ENCODE measurements at regions not wholly inside any gene's neighbourhood (a gene's known extent, or its start where the extent isn't known, plus 50 kb on each side); places are given as distances from the start of the nearest gene placed in this dataset.

DNA sequence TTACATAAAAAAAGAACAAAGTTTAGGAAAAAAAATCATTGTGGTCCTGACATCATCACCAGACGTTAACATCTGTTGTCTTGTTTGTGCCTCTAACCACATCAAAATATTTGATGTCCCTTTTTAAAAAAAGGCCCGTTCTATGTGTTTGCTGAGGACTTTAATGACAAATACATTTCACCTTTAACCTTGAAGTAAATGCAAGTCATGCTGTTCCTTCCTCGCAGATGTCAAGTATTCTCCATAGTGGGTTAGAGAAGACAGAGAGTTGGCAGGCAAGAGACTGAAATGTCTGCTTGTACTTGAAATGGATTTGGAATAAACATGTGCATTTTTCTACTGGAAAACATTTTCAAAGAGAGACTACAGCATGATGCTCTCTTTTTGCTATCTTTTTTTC is 134.9 kb downstream of the FGF9 start:
- Histone ChIP-seq H3K27me3 (ENCODE audit: control insufficient read depth, insufficient read depth, low read length) (no peaks in the 10 kb centered on the region), H3K4me1 (ENCODE audit: control insufficient read depth, insufficient read depth, low read length) (no peaks in the 10 kb centered on the region), H3K9me3 (ENCODE audit: control insufficient read depth, insufficient read depth, low read depth, low read length) (no peaks in the 10 kb centered on the region), H3K36me3 (ENCODE audit: control insufficient read depth, insufficient read depth, low read length) (no peaks in the 10 kb centered on the region), H3K4me3 (ENCODE audit: low read depth in 2 of 2, low read length in 2 of 2) (no peak overlapping the region), H3K27ac (ENCODE audit: low read length) (no peak overlapping the region)
- CTCF ChIA-PET = no interaction called here
- in situ Hi-C loops (cut with HindIII; ENCODE audit: low pct_unique_long_range_greater_than_20kb, low sequenced_read_pairs) (no loop called here), intact Hi-C loops (cut with micrococcal nuclease; ENCODE audit: unreplicated experiment) (no loop called here)
- POLR2A ChIA-PET = no interaction called here
- DNase-seq (ENCODE audit: low read depth, low spot score) (no peak), ATAC-seq (no peak)
- TF ChIP-seq TCF7L2 (IDR thresholded peaks at IDR 0.05; ENCODE audit: low read depth, low read length) = no peak
- TF ChIP-seq, protein P1, sequence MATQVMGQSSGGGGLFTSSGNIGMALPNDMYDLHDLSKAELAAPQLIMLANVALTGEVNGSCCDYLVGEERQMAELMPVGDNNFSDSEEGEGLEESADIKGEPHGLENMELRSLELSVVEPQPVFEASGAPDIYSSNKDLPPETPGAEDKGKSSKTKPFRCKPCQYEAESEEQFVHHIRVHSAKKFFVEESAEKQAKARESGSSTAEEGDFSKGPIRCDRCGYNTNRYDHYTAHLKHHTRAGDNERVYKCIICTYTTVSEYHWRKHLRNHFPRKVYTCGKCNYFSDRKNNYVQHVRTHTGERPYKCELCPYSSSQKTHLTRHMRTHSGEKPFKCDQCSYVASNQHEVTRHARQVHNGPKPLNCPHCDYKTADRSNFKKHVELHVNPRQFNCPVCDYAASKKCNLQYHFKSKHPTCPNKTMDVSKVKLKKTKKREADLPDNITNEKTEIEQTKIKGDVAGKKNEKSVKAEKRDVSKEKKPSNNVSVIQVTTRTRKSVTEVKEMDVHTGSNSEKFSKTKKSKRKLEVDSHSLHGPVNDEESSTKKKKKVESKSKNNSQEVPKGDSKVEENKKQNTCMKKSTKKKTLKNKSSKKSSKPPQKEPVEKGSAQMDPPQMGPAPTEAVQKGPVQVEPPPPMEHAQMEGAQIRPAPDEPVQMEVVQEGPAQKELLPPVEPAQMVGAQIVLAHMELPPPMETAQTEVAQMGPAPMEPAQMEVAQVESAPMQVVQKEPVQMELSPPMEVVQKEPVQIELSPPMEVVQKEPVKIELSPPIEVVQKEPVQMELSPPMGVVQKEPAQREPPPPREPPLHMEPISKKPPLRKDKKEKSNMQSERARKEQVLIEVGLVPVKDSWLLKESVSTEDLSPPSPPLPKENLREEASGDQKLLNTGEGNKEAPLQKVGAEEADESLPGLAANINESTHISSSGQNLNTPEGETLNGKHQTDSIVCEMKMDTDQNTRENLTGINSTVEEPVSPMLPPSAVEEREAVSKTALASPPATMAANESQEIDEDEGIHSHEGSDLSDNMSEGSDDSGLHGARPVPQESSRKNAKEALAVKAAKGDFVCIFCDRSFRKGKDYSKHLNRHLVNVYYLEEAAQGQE (IDR thresholded peaks at IDR 0.05; ENCODE audit: insufficient read depth in 1 of 2, low read depth in 2 of 2, low read length in 1 of 2) = no peak
- no peak for TF ChIP-seq POLR2AphosphoS5 (IDR thresholded peaks at IDR 0.05; ENCODE audit: low read depth, low read length)
- no peak for TF ChIP-seq SIN3A (IDR thresholded peaks at IDR 0.05; ENCODE audit: borderline replicate concordance, insufficient read depth, low read depth, low read length)
- TF ChIP-seq, protein P2, sequence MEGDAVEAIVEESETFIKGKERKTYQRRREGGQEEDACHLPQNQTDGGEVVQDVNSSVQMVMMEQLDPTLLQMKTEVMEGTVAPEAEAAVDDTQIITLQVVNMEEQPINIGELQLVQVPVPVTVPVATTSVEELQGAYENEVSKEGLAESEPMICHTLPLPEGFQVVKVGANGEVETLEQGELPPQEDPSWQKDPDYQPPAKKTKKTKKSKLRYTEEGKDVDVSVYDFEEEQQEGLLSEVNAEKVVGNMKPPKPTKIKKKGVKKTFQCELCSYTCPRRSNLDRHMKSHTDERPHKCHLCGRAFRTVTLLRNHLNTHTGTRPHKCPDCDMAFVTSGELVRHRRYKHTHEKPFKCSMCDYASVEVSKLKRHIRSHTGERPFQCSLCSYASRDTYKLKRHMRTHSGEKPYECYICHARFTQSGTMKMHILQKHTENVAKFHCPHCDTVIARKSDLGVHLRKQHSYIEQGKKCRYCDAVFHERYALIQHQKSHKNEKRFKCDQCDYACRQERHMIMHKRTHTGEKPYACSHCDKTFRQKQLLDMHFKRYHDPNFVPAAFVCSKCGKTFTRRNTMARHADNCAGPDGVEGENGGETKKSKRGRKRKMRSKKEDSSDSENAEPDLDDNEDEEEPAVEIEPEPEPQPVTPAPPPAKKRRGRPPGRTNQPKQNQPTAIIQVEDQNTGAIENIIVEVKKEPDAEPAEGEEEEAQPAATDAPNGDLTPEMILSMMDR (IDR thresholded peaks at IDR 0.05) = no peak
- BruUV-seq (replicated peaks) = no TSS peak

DNA sequence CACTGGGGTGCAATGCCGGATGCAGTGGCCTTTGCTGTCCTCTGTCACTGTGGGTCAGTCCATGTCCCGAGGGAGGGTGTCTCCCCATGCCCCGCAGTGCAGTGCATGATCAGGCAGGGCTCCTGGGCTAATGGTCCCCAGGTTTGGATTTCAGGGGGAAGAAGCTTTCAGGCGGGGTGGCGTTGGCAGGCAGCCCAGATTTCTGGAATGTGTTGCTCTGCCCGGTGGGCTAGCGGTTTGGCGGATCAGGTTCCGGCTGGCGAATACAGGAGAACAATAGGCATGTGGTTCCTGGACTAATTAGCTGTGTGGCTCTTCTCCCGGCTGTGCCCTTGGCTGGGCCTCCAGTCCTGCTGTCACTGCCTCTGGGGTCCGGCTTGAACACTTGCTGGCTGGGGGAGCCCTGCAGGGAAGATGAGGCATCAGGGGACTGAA is 141.3 kb downstream of the FGF9 start:
- Histone ChIP-seq H3K4me1 (ENCODE audit: control insufficient read depth, insufficient read depth, low read length) (no peaks in the 10 kb centered on the region), H3K27ac (ENCODE audit: low read length) (no peak overlapping the region), H3K9me3 (ENCODE audit: control insufficient read depth, insufficient read depth, low read depth, low read length) (no peaks in the 10 kb centered on the region), H3K4me3 (ENCODE audit: low read depth in 2 of 2, low read length in 2 of 2) (no peak overlapping the region), H3K36me3 (ENCODE audit: control insufficient read depth, insufficient read depth, low read length) (no peaks in the 10 kb centered on the region), H3K27me3 (ENCODE audit: control insufficient read depth, insufficient read depth, low read length) (peaks cover 5% of the 10 kb centered on the region; the same call in 1 of the 2 replicates)
- ChIA-PET CTCF (no interaction called here), POLR2A (no interaction called here)
- no TSS peak for BruUV-seq (replicated peaks)
- no peak for DNase-seq (ENCODE audit: low read depth, low spot score)
- TF ChIP-seq, protein P2 (IDR thresholded peaks at IDR 0.05) = no peak
- TF ChIP-seq TCF7L2 (IDR thresholded peaks at IDR 0.05; ENCODE audit: low read depth, low read length) (no peak), POLR2AphosphoS5 (IDR thresholded peaks at IDR 0.05; ENCODE audit: low read depth, low read length) (no peak)
- no peak for ATAC-seq
- intact Hi-C loops (cut with micrococcal nuclease; ENCODE audit: unreplicated experiment) = no loop called here
- in situ Hi-C loops (cut with HindIII; ENCODE audit: low pct_unique_long_range_greater_than_20kb, low sequenced_read_pairs) = no loop called here
